SK-N-SH treated with all-trans-retinoic acid at 6 μM for 48 hours (cell line): ENCODE measurements at regions not wholly inside any gene's neighbourhood (a gene's known extent, or its start where the extent isn't known, plus 50 kb on each side); places are given as distances from the start of the nearest gene placed in this dataset.

Source experiments
- ATAC-seq: fragments of 200-7000 bp; cut with Tn5 transposase; 3 replicates; pipeline ENCODE4 v1.9.1; 2020; ENCODE audit warnings: mild to moderate bottlenecking, moderate library complexity
- BACH2 ChIP-seq: fragments of 250-450 bp; sonication (Bioruptor Pico); IDR thresholded peaks from 2 replicates; pipeline ENCODE4 v1.9.0; 2021; ENCODE audit warnings: mild to moderate bottlenecking, borderline replicate concordance
- CSDC2 ChIP-seq: fragments of 250-450 bp; sonication (Bioruptor Pico); IDR thresholded peaks from 2 replicates; pipeline ENCODE4 v1.5.0; 2020; ENCODE audit warnings: mild to moderate bottlenecking, moderate library complexity
- ESRRG ChIP-seq: fragments of 250-450 bp; sonication (Bioruptor Pico); IDR thresholded peaks from 2 replicates; pipeline ENCODE4 v1.6.1; 2021; ENCODE audit warnings: mild to moderate bottlenecking
- GLIS3 ChIP-seq: fragments of 250-450 bp; sonication (Bioruptor Pico); IDR thresholded peaks from 2 replicates; pipeline ENCODE4 v1.5.0; 2020; ENCODE audit warnings: mild to moderate bottlenecking, moderate library complexity
- ISL1 ChIP-seq: fragments of 250-450 bp; sonication (Bioruptor Pico); IDR thresholded peaks from 2 replicates; pipeline ENCODE4 v2.1.2; 2022; ENCODE audit warnings: mild to moderate bottlenecking, moderate library complexity
- OSR1 ChIP-seq: fragments of 250-450 bp; sonication (Bioruptor Pico); IDR thresholded peaks from 2 replicates; pipeline ENCODE4 v1.8.0; 2022; ENCODE audit warnings: moderate library complexity, mild to moderate bottlenecking, inconsistent platforms
- PATZ1 ChIP-seq: fragments of 250-450 bp; sonication (Bioruptor Pico); IDR thresholded peaks from 2 replicates; pipeline ENCODE4 v1.8.0; 2020; ENCODE audit warnings: mild to moderate bottlenecking, moderate library complexity, borderline replicate concordance
- PPARA ChIP-seq: fragments of 250-450 bp; sonication (Bioruptor Pico); IDR thresholded peaks from 2 replicates; pipeline ENCODE4 v1.5.0; 2020; ENCODE audit warnings: mild to moderate bottlenecking, borderline replicate concordance
- RARB ChIP-seq: fragments of 250-450 bp; sonication (Bioruptor Pico); IDR thresholded peaks from 2 replicates; pipeline ENCODE4 v1.8.0; 2021; ENCODE audit warnings: mild to moderate bottlenecking, moderate library complexity
- TCF4 ChIP-seq: fragments of 250-450 bp; sonication (Bioruptor Pico); IDR thresholded peaks from 2 replicates; pipeline ENCODE4 v1.8.0; 2021; ENCODE audit warnings: mild to moderate bottlenecking, moderate library complexity, borderline replicate concordance
- TOX ChIP-seq: fragments of 250-450 bp; sonication (Bioruptor Pico); IDR thresholded peaks from 2 replicates; pipeline ENCODE4 v1.8.0; 2021; ENCODE audit warnings: mild to moderate bottlenecking, moderate library complexity, borderline replicate concordance
- TSHZ2 ChIP-seq: fragments of 250-450 bp; sonication (Bioruptor Pico); IDR thresholded peaks from 2 replicates; pipeline ENCODE4 v1.5.0; 2020; ENCODE audit warnings: mild to moderate bottlenecking, moderate library complexity
- ZFP3 ChIP-seq: fragments of 250-450 bp; sonication (Bioruptor Pico); IDR thresholded peaks from 2 replicates; pipeline ENCODE4 v1.5.0; 2020; ENCODE audit warnings: mild to moderate bottlenecking, moderate library complexity
- ZNF565 ChIP-seq: fragments of 450-650 bp; formaldehyde crosslinking; conservative IDR thresholded peaks from 2 replicates; pipeline ENCODE4 v1.5.0; 2020; ENCODE audit warnings: low read depth, mild to moderate bottlenecking, moderate library complexity
- ZNF70 ChIP-seq: fragments of 450-650 bp; formaldehyde crosslinking; IDR thresholded peaks from 2 replicates; pipeline ENCODE4 v1.5.0; 2020; ENCODE audit warnings: mild to moderate bottlenecking, moderate library complexity
- ZNF8 ChIP-seq: fragments of 450-650 bp; formaldehyde crosslinking; IDR thresholded peaks from 2 replicates; pipeline ENCODE4 v1.5.0; 2020; ENCODE audit warnings: mild to moderate bottlenecking, moderate library complexity
- TF ChIP-seq, protein P1 (sequence below): fragments of 250-450 bp; sonication (Bioruptor Pico); IDR thresholded peaks from 2 replicates; pipeline ENCODE4 v1.8.0; 2021; ENCODE audit warnings: low read depth, mild to moderate bottlenecking, moderate library complexity, borderline replicate concordance
- TF ChIP-seq, protein P2 (sequence below): fragments of 250-450 bp; sonication (Bioruptor Pico); IDR thresholded peaks from 2 replicates; pipeline ENCODE4 v1.5.1; 2020; ENCODE audit warnings: low read depth, mild to moderate bottlenecking, moderate library complexity

GRCh38 chrX:39008549-39008948 lies 207.3 kb downstream of the MID1IP1 start:
- no peak for ATAC-seq
- TF ChIP-seq PPARA (CRISPR knock-in tag) (no peak), ZNF8 (CRISPR knock-in tag) (no peak), RARB (no peak), TSHZ2 (CRISPR knock-in tag) (no peak), CSDC2 (no peak), GLIS3 (CRISPR knock-in tag) (no peak), PATZ1 (CRISPR knock-in tag) (no peak), ZNF70 (CRISPR knock-in tag) (no peak), TCF4 (CRISPR knock-in tag) (no peak), BACH2 (CRISPR knock-in tag) (no peak), ZNF565 (CRISPR knock-in tag) (no peak), ESRRG (CRISPR knock-in tag) (no peak), ZFP3 (CRISPR knock-in tag) (no peak)
- TF ChIP-seq, protein P1, sequence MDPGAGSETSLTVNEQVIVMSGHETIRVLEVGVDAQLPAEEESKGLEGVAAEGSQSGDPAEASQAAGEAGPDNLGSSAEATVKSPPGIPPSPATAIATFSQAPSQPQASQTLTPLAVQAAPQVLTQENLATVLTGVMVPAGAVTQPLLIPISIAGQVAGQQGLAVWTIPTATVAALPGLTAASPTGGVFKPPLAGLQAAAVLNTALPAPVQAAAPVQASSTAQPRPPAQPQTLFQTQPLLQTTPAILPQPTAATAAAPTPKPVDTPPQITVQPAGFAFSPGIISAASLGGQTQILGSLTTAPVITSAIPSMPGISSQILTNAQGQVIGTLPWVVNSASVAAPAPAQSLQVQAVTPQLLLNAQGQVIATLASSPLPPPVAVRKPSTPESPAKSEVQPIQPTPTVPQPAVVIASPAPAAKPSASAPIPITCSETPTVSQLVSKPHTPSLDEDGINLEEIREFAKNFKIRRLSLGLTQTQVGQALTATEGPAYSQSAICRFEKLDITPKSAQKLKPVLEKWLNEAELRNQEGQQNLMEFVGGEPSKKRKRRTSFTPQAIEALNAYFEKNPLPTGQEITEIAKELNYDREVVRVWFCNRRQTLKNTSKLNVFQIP (CRISPR knock-in tag) = no peak

DNA sequence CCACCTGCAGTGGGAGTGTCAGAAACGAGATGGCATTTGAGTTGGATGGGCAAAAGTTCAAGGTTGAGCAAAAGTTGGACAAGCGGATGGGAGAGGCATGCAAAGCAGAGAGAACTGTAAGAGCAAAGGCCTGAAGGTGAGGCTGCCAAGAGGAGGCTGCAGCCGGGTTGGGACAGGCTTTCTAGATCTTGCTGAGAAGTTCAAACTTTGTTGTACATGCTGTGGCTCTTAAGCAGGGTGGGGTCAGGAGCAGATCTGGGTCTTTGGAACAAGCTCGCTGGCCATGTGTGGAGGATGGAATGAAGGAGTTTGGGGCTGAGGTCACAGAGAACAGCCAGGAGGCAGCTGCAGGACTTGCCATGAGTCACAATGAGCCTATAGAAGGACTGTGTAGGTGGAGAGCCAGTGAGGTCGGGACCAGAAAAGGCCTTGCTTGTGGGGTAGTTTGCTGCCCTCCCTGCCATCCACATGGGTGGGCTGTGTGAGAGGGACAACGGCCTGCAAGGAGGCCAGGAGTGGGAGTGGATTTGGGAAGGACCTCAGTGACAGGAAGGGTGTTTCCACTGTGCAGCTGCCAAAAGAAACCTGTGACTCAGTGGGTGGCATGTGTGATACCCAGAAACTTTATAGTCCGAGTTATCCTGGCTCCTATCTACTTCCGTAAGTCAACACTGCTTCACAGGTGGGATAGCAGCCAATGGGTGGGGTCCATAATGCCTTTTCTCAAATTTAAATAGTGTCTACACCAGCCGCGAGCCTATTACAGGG lies 210.4 kb downstream of the MID1IP1 start:
- TF ChIP-seq GLIS3 (CRISPR knock-in tag) (no peak), ZNF70 (CRISPR knock-in tag) (no peak), TCF4 (CRISPR knock-in tag) (no peak)
- TF ChIP-seq, protein P2, sequence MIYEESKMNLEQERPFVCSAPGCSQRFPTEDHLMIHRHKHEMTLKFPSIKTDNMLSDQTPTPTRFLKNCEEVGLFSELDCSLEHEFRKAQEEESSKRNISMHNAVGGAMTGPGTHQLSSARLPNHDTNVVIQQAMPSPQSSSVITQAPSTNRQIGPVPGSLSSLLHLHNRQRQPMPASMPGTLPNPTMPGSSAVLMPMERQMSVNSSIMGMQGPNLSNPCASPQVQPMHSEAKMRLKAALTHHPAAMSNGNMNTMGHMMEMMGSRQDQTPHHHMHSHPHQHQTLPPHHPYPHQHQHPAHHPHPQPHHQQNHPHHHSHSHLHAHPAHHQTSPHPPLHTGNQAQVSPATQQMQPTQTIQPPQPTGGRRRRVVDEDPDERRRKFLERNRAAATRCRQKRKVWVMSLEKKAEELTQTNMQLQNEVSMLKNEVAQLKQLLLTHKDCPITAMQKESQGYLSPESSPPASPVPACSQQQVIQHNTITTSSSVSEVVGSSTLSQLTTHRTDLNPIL (CRISPR knock-in tag) = no peak
- no peak for ATAC-seq

DNA sequence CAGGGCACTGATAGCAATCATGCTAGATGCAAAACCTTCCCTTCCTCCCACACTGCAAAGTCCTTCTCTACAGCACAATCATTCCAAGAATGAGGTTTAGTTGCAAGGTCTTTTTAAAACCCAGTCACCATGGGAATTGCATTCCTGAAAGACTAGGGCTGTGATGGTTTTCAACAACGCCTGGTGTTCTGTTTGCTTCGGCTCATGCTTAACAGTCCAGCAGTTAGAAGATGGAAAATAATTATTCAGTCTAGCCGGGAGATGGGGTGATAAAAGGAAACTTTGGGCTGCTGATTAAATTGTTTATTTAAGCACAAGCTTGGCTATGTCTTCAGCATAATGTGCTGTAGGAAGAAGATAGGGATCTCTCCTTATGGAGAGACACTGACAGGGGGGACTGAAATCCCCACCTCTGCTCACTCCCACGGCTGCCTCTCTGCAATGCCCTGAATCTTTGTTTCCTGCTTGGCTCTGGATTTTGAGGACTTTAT lies 211.4 kb downstream of the MID1IP1 start:
- no peak for ATAC-seq
- TF ChIP-seq ZNF70 (CRISPR knock-in tag) = no peak
- TF ChIP-seq ISL1 (CRISPR knock-in tag) = 0 out of 2 replicates have a peak, but pooled peaks have one; percentile 20
- TF ChIP-seq PATZ1 (CRISPR knock-in tag) = no peak
- TF ChIP-seq TOX (CRISPR knock-in tag) = no peak
- TF ChIP-seq CSDC2 = no peak
- TF ChIP-seq OSR1 (CRISPR knock-in tag) = no peak
- TF ChIP-seq, all 23 proteins: peak for 1
